CD4-positive, alpha-beta T cell treated with Interleukin-21 for 1 hour (primary cell): ENCODE measurements at regions not wholly inside any gene's neighbourhood (a gene's known extent, or its start where the extent isn't known, plus 50 kb on each side); places are given as distances from the start of the nearest gene placed in this dataset.
"Not testable (repeated sequence)": the region's sequence is repeated elsewhere in the genome, so short reads cannot be mapped to it uniquely, and the experiment has no call there.

Source experiments
- DNase-seq: peaks from one replicate; pipeline ENCODE4 v3.0.0-alpha.2; 2020

- DNase-seq, result not testable (repeated sequence)
Measured at GRCh38 chr2:111510384-111510783, 373.6 kb downstream of the ANAPC1 start.

DNA sequence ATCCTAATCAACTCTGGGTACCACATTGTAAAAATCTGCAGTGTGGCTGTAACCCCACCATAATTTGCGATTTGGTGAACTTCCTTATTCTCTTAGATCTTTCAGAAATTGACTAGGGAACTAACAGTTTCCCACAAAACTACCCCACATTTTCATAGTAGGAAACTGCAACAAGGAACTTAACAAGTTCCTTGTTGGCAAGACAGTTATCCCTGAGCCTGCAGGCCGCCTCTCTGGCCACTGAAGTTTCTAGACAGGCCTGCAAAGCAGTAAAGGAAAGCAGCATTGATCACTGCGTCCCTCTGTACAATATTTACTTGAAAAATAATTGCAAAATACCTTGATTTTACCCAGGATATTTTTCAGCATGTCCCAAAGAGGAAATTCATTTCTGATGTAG lies 372.9 kb downstream of the ANAPC1 start:
- not testable (repeated sequence) for DNase-seq

DNA sequence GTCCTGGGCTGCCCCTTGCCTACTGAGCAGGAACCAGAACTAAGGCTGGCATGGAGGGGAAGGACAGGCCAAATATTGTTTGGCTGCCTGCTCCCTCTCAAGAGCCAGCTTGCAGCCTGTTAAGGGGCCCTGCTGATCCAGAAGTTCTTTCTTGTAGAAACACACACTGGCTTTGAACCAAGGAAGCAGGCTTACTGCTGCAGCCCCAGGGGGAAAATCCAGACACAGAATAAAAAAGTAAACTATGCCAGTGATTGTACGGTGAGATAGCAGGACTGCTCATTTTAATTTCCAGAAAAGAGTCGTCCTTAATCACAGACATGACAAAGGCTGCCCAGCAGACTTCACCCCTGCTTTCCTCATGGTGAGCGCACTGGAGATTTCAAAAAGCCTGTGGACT lies 371.6 kb downstream of the ANAPC1 start:
- DNase-seq, result not testable (repeated sequence)

DNA sequence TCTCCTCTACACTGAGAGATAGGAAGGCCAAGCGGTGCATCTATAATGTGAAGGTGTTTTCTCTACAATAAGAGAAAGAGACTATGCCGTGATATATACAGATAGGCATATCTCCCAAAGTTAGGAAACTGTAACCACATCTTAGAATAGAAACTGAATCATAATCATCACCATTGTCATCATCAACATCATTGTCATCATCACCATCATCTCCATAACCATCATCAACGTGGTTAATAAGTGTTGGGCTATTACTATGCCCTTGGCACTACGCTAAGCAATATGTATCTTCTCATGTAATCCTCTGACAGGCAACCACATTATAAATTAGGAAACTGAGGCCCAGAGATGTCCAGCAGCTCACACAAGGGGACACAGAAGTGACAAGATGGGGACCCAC lies 369.9 kb downstream of the ANAPC1 start:
- DNase-seq, result not testable (repeated sequence)

GRCh38 chr2:111517050-111517720 lies 366.8 kb downstream of the ANAPC1 start:
- not testable (repeated sequence) for DNase-seq

GRCh38 chr2:111517721-111518053 lies 366.3 kb downstream of the ANAPC1 start:
- DNase-seq, result not testable (repeated sequence)

GRCh38 chr2:111519071-111519470 lies 364.9 kb downstream of the ANAPC1 start:
- no peak for DNase-seq

DNA sequence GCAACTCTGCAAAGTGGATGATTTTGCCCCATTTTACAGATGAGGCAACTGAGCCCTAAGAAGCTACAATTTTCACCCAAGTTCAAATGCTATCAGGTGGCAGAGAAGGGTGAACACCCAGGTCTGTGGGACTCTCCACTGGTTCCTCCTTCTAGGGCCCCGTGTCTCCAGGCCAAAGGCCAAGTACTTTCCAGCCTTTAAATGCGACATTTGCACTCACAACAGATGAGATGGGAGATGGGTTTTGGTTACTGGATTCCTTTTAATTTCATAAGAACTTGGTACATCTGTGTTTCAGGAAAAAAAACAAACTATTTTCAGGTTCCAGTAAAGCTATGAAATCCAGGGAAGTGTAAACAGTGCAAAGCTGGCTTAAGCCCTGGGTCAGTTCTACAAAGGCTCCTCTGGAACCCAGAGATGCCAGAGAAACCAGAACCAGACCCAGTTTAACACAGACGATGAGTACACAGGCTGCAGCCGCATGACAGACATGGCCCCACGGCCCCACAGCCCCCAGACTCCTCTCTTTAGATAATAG lies 361.7 kb downstream of the ANAPC1 start:
- DNase-seq, result no peak

GRCh38 chr2:111523009-111523408 lies 361.0 kb downstream of the ANAPC1 start:
- DNase-seq, result no peak

GRCh38 chr2:111525026-111525425 lies 359.0 kb downstream of the ANAPC1 start:
- DNase-seq, result not testable (repeated sequence)

DNA sequence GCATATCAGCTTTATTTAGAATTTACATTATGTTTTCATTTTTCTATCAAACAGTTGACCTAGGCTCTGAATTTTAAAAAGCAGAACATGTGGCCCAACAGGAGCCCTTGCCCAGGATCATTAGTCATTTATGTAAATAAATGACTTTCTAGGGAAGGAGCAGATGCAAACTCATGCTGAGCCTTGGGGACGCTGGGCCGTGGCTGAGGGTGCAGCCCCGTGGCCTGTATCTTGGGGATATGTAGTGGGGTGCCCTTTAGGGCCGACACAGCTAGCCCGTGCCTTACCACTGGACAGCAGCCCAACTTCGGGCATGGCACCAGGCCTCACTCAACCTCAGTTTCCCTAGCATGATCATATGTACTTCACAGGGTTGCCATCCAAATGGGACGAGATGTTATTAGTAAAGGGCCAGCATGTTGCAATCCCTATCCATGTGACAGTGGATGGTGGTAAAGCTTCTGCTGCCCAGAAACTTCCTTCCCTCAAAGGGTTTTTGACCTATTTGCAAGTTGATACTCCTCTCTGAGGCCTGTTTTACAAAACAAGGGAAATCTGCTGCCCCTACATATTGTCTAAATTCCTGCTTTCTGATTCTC lies 357.9 kb downstream of the ANAPC1 start:
- not testable (repeated sequence) for DNase-seq

GRCh38 chr2:111527707-111528400 lies 356.1 kb downstream of the ANAPC1 start:
- not testable (repeated sequence) for DNase-seq

- DNase-seq, result not testable (repeated sequence)
Measured at GRCh38 chr2:111529022-111529421, 355.0 kb downstream of the ANAPC1 start.

DNA sequence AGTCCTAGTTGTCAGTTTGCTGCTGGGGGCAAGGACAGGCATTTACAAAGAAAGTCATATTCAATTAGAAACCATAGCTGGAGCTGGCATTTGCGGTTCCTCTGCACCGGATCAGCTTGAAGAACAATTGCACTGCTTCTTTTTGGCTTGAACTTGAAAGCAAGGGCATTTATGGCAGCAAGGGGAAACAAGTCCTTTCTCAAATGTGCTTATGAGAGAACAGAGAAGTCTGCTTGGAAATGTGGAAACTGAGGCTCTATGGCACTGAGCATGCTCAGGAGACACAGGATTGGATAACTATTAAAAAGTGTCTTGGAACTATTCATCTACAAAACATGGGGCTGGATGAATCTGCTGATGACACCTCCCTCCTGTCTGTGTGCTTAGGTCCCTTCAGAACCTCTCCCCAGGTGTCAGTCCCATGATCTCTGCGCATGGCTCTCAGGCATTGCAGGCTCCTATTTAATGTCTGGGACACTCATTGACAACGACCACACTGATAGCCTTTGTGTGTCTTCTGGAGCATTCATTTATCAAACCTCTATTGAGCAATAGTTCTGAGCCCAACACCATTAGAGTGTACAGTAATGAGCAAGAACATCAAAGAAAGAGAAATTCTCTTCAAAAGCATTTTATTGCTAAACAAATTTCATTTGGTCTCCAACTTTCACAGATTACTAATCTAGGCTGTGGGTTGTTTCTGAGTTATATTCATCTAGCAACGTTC lies 353.6 kb downstream of the ANAPC1 start:
- not testable (repeated sequence) for DNase-seq

GRCh38 chr2:111532682-111533556 lies 351.1 kb downstream of the ANAPC1 start:
- DNase-seq, result peak; percentile 10

DNA sequence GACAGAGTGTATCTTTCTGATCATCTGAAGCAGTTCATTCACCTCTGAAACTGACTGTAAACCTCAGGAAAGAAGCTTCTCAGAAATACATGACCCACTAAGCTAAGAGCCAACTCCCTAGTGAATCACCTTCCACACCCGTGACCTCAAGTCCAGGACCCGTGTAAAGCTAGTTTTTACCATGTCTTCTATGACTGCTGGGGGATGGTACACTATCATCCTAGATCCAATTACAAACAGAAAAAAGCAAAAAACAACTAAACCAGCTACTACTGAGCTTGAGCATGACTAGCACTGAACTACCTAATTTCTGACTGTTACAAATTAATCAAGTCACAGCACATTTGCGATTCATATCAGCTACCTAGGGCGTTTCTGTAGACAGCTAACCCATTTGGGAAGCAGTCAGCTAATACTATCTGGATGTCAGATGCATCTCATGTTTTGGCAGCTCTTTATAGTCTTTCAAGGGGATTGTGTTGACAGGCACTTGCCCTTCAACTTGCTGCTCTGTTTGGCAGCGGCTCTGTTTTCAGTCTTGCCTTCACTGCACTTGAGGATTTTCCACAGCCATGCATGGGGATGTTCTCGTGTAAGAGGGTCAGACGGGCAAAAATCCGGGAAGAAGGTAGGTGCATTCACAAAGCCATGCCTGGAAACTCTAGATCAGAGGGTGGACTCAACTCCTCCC lies 350.3 kb downstream of the ANAPC1 start:
- DNase-seq, result not testable (repeated sequence)

DNA sequence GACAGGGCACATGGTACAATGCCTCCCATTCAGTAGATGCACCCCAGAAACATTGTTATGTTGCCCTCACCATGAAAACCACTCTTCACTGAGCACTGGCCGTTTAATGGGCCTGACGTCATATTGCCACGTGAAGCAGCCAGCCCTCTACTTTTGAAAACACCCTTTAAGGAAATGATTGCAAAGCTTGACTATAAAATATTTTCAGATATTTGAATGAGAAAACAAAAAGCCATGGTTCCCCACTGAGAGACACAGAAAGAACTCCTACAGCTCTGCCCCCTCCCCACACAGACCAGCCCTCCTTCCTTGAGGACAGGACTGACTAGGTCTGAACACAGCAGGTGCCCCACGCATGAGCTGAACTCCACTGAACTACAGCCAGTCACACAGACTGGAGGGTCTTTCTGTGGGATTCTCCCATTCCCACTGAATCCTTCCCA lies 349.1 kb downstream of the ANAPC1 start:
- DNase-seq, result peak; percentile 41

DNA sequence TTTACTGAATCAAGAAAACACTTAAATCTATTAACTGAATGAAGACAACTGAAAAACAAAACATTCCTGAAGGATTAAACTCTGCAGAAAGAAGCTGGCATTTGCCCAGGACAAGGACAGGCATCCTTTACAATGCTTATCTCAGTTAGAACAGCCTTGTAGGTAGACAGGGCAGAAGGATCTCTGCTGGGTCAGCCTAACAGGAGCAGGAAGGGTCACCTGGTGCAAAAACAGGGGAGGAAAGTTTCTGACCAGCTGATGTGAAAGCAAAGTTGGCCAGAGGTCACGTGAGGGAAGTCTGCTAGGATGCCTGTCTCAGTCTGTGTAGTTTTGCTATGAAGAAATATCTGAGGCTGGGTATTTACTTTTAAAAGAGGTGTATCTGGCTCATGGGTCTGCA lies 348.6 kb downstream of the ANAPC1 start:
- DNase-seq, result no peak

GRCh38 chr2:111537078-111537655 lies 346.8 kb downstream of the ANAPC1 start:
- no peak for DNase-seq

- not testable (repeated sequence) for DNase-seq
Measured at GRCh38 chr2:111539991-111540390, 344.0 kb downstream of the ANAPC1 start.
